ENCODE measurements at regions not wholly inside any gene's neighbourhood (a gene's known extent, or its start where the extent isn't known, plus 50 kb on each side); places are given as distances from the start of the nearest gene placed in this dataset.
"Not testable (repeated sequence)": the region's sequence is repeated elsewhere in the genome, so short reads cannot be mapped to it uniquely, and the experiment has no call there.

- no peak for DNase-seq (ENCODE audit: extremely low read depth in 1 of 2, low read depth in 1 of 2)
Measured at GRCh38 chr6:167748458-167749379, 78.0 kb upstream of the AFDN start.

- no peak for DNase-seq (ENCODE audit: extremely low read depth in 1 of 2, low read depth in 1 of 2)
Measured at GRCh38 chr6:167750956-167751358, 75.8 kb upstream of the AFDN start.

DNA sequence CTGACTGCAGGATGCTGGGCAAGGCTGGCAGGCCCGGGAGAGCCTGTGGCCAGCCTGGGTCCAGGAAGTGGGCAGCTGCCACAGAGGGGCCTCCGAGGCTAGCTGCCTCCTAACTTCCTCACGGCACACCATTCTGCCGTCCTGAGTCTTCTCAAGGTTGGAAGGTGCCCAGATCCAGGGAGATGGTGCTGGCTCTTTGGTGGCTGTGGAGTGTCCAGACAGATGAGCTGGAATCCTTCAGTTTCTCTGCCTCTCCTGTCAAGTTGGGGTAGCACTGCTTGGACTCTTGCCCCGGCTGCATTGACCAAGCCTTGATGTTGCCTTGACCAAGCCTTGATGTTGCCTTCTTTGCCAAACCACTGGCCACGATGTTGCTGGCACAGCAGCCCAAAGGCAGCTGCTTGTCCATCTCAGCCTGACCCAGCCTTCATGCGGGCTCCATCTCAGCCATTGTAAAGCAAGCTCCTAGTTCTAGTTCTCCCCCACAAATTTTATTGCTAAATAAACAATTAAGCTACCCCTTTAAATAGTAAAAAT lies 75.1 kb upstream of the AFDN start:
- DNase-seq (ENCODE audit: extremely low read depth in 1 of 2, low read depth in 1 of 2): no peak

- DNase-seq (ENCODE audit: extremely low read depth in 1 of 2, low read depth in 1 of 2): not testable (repeated sequence)
Measured at GRCh38 chr6:167753281-167753680, 73.4 kb upstream of the AFDN start.

- DNase-seq (ENCODE audit: extremely low read depth in 1 of 2, low read depth in 1 of 2): no peak
Measured at GRCh38 chr6:167754691-167755090, 72.0 kb upstream of the AFDN start.

- DNase-seq (ENCODE audit: extremely low read depth in 1 of 2, low read depth in 1 of 2): no peak
Measured at GRCh38 chr6:167755461-167755860, 71.2 kb upstream of the AFDN start.

DNA sequence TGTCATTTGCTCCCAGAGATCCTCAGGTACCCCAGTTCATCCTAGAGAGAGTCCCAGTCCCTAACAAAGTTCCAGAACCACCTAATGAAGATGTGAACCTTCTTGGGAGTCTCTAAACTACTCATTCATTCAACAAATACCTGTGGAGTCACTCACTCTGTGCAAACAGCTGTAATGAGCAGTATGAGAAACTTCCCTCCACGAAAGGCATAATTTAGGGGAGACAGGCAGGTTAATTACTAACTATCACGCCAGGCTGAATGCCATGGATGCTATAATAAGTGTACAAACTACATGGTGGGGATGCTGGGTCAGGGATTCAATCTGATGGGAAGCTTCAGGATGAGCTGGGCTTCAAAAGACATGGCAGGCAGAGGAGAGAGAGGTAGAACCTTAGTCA lies 70.1 kb upstream of the AFDN start:
- DNase-seq (ENCODE audit: extremely low read depth in 1 of 2, low read depth in 1 of 2): no peak

GRCh38 chr6:167757249-167757648 lies 69.5 kb upstream of the AFDN start:
- no peak for DNase-seq (ENCODE audit: extremely low read depth in 1 of 2, low read depth in 1 of 2)

GRCh38 chr6:167757821-167758220 lies 68.9 kb upstream of the AFDN start:
- DNase-seq (ENCODE audit: extremely low read depth in 1 of 2, low read depth in 1 of 2): no peak

DNA sequence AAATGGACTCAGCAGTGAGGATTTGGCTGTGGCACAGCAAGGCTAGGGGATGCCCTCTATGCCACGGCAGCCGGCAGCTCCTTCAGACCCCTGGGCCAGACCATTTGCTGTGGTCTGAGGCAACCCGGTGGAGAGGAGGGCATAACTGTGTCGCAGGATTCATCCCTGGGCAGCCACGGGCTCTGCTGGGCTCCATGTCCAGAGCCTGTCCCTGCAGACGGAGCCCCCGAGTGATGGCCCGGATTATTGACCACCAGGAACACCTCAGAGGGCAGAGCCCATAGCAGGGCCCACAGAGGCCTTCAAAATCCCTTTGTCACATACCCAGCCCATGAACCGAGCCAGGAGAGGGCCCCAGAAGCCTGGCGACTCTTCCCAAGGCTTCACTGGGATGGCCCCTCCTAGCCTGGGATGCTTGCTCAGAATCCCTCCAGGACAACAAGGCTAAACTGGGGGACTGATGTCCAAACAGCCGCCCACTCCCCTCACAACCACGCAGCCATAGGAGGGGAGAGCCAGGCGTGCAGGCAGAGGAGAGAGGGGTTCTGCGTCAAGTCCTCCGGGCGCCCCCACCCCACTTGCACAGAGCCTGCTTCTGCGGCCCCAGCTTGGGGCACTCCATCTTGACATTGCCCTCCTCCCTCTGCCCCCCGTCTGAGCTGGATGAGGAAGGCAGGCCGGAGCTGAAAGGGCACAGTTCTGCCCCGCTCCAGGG lies 68.2 kb upstream of the AFDN start:
- DNase-seq (ENCODE audit: extremely low read depth in 1 of 2, low read depth in 1 of 2): no peak

- no peak for DNase-seq (ENCODE audit: extremely low read depth in 1 of 2, low read depth in 1 of 2)
Measured at GRCh38 chr6:167759206-167759605, 67.5 kb upstream of the AFDN start.

- DNase-seq (ENCODE audit: extremely low read depth in 1 of 2, low read depth in 1 of 2): no peak
Measured at GRCh38 chr6:167759912-167760311, 66.8 kb upstream of the AFDN start.

- DNase-seq (ENCODE audit: extremely low read depth in 1 of 2, low read depth in 1 of 2): no peak
Measured at GRCh38 chr6:167760979-167761793, 65.5 kb upstream of the AFDN start.

GRCh38 chr6:167761794-167762258 lies 64.9 kb upstream of the AFDN start:
- no peak for DNase-seq (ENCODE audit: extremely low read depth in 1 of 2, low read depth in 1 of 2)

- no peak for DNase-seq (ENCODE audit: extremely low read depth in 1 of 2, low read depth in 1 of 2)
Measured at GRCh38 chr6:167762259-167762962, 64.3 kb upstream of the AFDN start.

DNA sequence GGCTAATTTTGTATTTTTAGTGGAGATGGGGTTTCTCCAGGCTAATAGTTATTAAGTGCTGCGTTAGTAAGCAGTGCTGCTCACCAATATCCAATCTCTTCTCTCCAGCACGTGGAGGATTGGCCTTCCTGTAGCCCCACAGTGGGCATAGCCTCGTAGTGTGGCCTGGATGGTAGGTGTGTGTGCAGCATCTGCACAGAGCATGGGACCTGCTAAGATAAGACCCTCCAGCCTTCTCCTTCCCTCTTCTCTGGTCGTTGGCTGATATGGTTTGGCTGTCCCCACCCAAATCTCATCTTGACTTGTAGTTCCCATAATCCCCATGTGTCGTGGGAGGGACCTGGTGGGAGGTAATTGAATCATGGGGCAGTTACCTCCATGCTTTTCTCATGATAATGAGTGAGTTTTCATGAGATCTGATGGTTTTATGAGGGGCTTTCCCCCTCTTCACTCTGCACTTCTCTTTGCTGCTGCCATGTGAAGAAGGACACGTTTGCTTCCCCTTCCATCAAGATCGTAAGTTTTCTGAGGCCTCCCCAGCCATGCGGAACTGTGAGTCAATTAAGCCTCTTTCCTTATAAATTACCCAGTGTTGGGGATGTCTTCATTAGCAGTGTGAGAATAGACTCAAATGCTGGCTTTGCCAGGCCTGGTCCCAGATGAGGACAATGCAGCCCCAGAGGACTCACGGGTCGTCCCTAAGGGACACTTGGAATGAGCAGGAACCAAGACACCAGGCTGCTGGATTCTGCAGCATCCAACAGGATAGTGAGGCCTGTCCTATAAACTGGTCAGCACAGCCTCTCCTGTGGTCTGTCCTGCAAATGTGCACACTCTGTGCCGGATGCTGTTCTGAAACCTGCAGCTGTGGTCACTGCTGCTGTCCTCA lies 63.4 kb upstream of the AFDN start:
- no peak for DNase-seq (ENCODE audit: extremely low read depth in 1 of 2, low read depth in 1 of 2)

- DNase-seq (ENCODE audit: extremely low read depth in 1 of 2, low read depth in 1 of 2): no peak
Measured at GRCh38 chr6:167764215-167764614, 62.5 kb upstream of the AFDN start.

- DNase-seq (ENCODE audit: extremely low read depth in 1 of 2, low read depth in 1 of 2): no peak
Measured at GRCh38 chr6:167764713-167765479, 61.8 kb upstream of the AFDN start.
